Central memory CD8-positive, alpha-beta T cell (primary cell): ENCODE measurements at regions not wholly inside any gene's neighbourhood (a gene's known extent, or its start where the extent isn't known, plus 50 kb on each side); places are given as distances from the start of the nearest gene placed in this dataset.

ENCODE experiments used
- ATAC-seq: fragments of 150-1000 bp; cut with Tn5 transposase; replicated peaks from 2 replicates; pipeline ENCODE4 v1.10.0; 2022; ENCODE audit warnings: mild to moderate bottlenecking, moderate FRiP score, moderate number of reproducible peaks; ENCODE audit not compliant: poor library complexity, severe bottlenecking; ENCODE audit errors: extremely low read depth
- DNase-seq, 2 donors: peaks; one replicate each; pipeline ENCODE4 v3.0.0; 2021; ENCODE audit warnings: low spot score in 2 of 2
- H3K27ac Mint-ChIP-seq: one replicate; pipeline ENCODE4 v1.8.0; 2022; ENCODE audit warnings: low read depth, mild to moderate bottlenecking, moderate library complexity, mixed read lengths
- H3K27me3 Mint-ChIP-seq: one replicate; pipeline ENCODE4 v1.8.0; 2022; ENCODE audit warnings: mixed read lengths
- H3K36me3 Mint-ChIP-seq: one replicate; pipeline ENCODE4 v1.8.0; 2022; ENCODE audit warnings: mild to moderate bottlenecking, moderate library complexity, mixed read lengths; ENCODE audit not compliant: insufficient read depth
- H3K4me1 Mint-ChIP-seq: one replicate; pipeline ENCODE4 v1.8.0; 2022; ENCODE audit warnings: mixed read lengths
- H3K4me3 Mint-ChIP-seq: one replicate; pipeline ENCODE4 v1.8.0; 2022; ENCODE audit warnings: mild to moderate bottlenecking, moderate library complexity, mixed read lengths
- H3K9me3 Mint-ChIP-seq: one replicate; pipeline ENCODE4 v1.8.0; 2022; ENCODE audit warnings: mixed read lengths

- ATAC-seq (no peak), DNase-seq (no peak)
- H3K9me3 Mint-ChIP-seq: no peaks in the 10 kb centered on the region
- H3K4me3 Mint-ChIP-seq: no peak overlapping the region
- no peaks in the 10 kb centered on the region for H3K4me1 Mint-ChIP-seq
- no peaks in the 10 kb centered on the region for H3K36me3 Mint-ChIP-seq
- no peak overlapping the region for H3K27ac Mint-ChIP-seq
- H3K27me3 Mint-ChIP-seq: peaks cover 17% of the 10 kb centered on the region
Observed at GRCh38 chr3:182596676-182597410, 196.5 kb upstream of the ATP11B start.

GRCh38 chr3:182597621-182598041, 195.7 kb upstream of the ATP11B start:
- H3K27me3 Mint-ChIP-seq: peaks cover 17% of the 10 kb centered on the region
- H3K36me3 Mint-ChIP-seq: no peaks in the 10 kb centered on the region
- H3K4me1 Mint-ChIP-seq: no peaks in the 10 kb centered on the region
- DNase-seq (no peak), ATAC-seq (no peak)
- no peak overlapping the region for H3K27ac Mint-ChIP-seq
- no peak overlapping the region for H3K4me3 Mint-ChIP-seq
- no peaks in the 10 kb centered on the region for H3K9me3 Mint-ChIP-seq

DNA sequence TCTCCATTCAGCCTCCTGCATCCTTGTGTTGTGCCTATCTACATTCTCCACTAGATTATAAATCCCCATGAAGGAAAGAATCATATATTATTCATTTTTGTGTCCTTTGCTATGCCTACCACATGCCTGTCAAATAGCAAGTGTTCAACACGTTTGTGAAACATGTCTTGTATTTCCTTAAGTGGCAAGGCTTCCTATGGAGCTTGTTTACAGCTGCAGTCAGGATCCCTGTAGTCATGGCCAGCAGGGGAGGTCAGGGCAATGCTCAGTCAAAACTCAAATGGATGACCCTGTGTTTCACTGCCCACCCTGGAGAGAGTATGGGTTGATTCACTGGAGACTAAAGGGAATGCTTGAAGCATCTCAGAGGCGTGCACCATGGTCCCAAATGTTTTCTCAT, 191.7 kb upstream of the ATP11B start:
- Mint-ChIP-seq H3K4me3 (no peak overlapping the region), H3K27ac (no peak overlapping the region), H3K36me3 (no peaks in the 10 kb centered on the region), H3K27me3 (peaks cover 7% of the 10 kb centered on the region), H3K9me3 (no peaks in the 10 kb centered on the region), H3K4me1 (no peaks in the 10 kb centered on the region)
- DNase-seq (no peak), ATAC-seq (no peak)

GRCh38 chr3:182603501-182603900, 189.8 kb upstream of the ATP11B start:
- Mint-ChIP-seq H3K4me3 (no peak overlapping the region), H3K9me3 (no peaks in the 10 kb centered on the region), H3K4me1 (no peaks in the 10 kb centered on the region), H3K27ac (no peak overlapping the region), H3K36me3 (no peaks in the 10 kb centered on the region), H3K27me3 (peaks cover 7% of the 10 kb centered on the region)
- no peak for ATAC-seq
- DNase-seq: no peak

DNA sequence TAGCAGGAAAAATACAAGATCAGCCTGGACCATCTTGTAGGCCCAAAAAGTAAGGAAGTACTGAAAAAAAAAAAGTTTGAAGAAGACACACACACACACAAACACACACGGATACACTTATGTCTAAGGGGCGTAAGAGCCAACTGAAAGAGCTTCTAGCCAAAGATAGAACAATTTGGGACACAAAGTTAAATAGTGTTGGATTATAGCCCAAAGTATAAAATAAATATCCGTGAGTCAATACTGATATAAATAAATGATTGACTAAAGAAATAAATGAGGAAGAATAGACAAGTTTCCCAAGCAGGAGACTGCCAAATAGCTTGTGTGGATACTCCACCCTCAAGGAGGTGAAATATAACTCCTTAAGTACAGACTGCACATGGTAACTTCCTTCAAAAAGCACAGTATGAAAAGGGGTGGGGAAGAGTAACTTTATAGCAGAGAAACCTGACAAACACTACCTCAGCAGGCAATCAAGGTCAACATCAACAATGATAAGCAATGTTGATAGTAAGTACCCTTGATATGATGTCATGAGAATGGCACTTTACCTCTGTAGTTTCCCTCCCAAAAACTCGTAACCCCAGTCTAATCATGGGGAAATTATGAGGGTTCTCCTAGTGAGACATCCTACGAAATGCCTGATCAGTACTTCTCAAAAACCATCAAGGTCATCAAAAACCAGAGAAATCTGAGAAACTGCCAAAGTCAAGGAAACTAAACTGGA, 187.3 kb upstream of the ATP11B start:
- ATAC-seq: no peak
- Mint-ChIP-seq H3K4me3 (no peak overlapping the region), H3K4me1 (no peaks in the 10 kb centered on the region), H3K36me3 (no peaks in the 10 kb centered on the region), H3K27ac (no peak overlapping the region), H3K27me3 (no peaks in the 10 kb centered on the region), H3K9me3 (no peaks in the 10 kb centered on the region)
- DNase-seq: no peak

- Mint-ChIP-seq H3K27me3 (no peaks in the 10 kb centered on the region), H3K9me3 (no peaks in the 10 kb centered on the region), H3K4me1 (no peaks in the 10 kb centered on the region)
Observed at GRCh38 chr3:182606905-182607504, 186.3 kb upstream of the ATP11B start.

GRCh38 chr3:182608832-182609231, 184.5 kb upstream of the ATP11B start:
- H3K27ac Mint-ChIP-seq: no peak overlapping the region
- ATAC-seq: no peak
- no peaks in the 10 kb centered on the region for H3K4me1 Mint-ChIP-seq
- H3K9me3 Mint-ChIP-seq: no peaks in the 10 kb centered on the region
- no peaks in the 10 kb centered on the region for H3K36me3 Mint-ChIP-seq
- H3K27me3 Mint-ChIP-seq: peaks cover 8% of the 10 kb centered on the region
- H3K4me3 Mint-ChIP-seq: no peak overlapping the region
- no peak for DNase-seq

More at GRCh38 chr3:182606905-182607504, 186.3 kb upstream of the ATP11B start:
- no peak overlapping the region for H3K4me3 Mint-ChIP-seq
- DNase-seq: no peak
- ATAC-seq: no peak
- no peak overlapping the region for H3K27ac Mint-ChIP-seq
- no peaks in the 10 kb centered on the region for H3K36me3 Mint-ChIP-seq

DNA sequence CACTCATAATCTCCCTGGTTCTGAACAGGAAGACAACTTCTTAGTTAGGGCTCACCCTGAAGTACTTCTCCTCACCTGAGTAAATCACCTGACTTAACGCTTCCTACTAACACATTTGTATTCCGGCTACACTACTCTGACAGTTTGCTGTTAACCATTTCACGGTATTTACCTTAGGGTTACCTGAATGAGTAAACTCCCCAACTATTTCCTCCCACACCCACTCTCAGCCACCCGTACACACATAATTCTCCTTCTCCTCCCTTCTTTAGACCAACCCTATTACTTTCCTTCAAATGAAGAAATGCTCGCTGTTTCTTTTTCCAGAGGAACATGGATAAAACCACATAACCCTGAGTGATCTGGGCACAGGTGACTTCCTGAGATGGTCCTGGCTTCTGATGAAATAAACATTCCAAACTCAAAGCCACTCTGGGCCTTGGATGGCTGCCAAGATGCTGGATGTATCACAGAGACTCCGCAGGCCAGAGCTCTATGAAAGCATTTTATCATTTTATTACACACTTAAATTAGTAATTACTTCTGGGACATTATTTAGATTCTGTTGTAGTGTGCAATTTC, 183.6 kb upstream of the ATP11B start:
- DNase-seq (no peak), ATAC-seq (no peak)
- Mint-ChIP-seq H3K27me3 (peaks cover 14% of the 10 kb centered on the region), H3K27ac (no peak overlapping the region), H3K4me1 (no peaks in the 10 kb centered on the region), H3K4me3 (no peak overlapping the region), H3K9me3 (no peaks in the 10 kb centered on the region), H3K36me3 (no peaks in the 10 kb centered on the region)

DNA sequence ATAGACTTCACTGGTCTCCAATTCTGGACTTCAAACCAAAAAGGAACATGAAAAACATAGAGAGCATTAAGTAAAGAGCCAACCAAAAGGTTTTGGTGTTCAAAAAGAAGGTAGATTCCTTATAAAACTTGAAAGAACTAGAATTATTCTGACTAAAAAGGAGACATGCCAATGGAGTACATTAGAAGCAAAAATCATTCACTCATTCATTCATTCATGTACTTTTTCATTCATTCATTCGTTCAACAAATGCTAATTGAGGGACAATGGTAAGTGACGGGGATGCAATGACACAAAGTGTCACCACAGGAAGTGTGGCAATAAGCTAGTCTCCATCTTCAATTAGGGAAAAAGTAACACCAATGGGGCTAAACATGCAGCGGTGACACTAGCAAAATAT, 181.0 kb upstream of the ATP11B start:
- Mint-ChIP-seq H3K27me3 (peaks cover 32% of the 10 kb centered on the region), H3K4me1 (no peaks in the 10 kb centered on the region), H3K27ac (no peak overlapping the region), H3K36me3 (no peaks in the 10 kb centered on the region), H3K4me3 (no peak overlapping the region), H3K9me3 (no peaks in the 10 kb centered on the region)
- ATAC-seq (no peak), DNase-seq (no peak)

- H3K27me3 Mint-ChIP-seq: peaks cover 44% of the 10 kb centered on the region
- no peaks in the 10 kb centered on the region for H3K4me1 Mint-ChIP-seq
- H3K4me3 Mint-ChIP-seq: no peak overlapping the region
- no peak for ATAC-seq
- no peaks in the 10 kb centered on the region for H3K9me3 Mint-ChIP-seq
- no peaks in the 10 kb centered on the region for H3K36me3 Mint-ChIP-seq
- H3K27ac Mint-ChIP-seq: no peak overlapping the region
- no peak for DNase-seq
Observed at GRCh38 chr3:182617500-182617899, 175.8 kb upstream of the ATP11B start.

DNA sequence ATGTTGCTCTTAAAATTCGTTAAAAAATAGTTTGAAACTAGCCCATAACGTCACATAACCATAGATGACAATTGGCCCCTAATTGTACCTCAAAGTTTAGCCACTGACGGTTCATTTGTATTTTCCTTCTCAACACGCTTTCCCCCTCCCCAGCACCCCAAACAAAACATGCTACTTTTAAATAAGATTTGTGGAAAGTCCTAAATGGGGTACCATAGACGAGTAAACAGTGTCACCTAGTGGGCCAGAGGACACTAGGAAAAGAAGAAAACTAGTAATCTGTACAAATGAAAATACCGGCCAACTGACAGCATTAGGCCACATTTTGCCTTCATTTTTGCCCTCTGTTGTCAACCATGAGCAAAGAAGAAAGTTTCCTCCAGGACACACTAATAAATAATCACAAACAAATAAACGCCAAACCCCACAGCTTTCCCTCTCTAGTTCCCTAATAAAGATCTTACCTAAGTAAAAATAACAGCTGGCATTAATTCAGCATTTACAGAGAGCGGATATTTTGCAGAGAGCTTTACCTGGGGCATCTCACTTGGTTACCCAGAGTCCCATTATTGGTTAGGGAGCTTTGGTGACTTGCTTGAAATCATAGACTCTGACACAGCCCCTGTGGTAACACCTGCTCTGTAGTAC, 175.1 kb upstream of the ATP11B start:
- Mint-ChIP-seq H3K27ac (no peak overlapping the region), H3K9me3 (no peaks in the 10 kb centered on the region), H3K36me3 (no peaks in the 10 kb centered on the region), H3K4me1 (no peaks in the 10 kb centered on the region), H3K4me3 (no peak overlapping the region), H3K27me3 (peaks cover 43% of the 10 kb centered on the region)
- DNase-seq (no peak), ATAC-seq (no peak)

DNA sequence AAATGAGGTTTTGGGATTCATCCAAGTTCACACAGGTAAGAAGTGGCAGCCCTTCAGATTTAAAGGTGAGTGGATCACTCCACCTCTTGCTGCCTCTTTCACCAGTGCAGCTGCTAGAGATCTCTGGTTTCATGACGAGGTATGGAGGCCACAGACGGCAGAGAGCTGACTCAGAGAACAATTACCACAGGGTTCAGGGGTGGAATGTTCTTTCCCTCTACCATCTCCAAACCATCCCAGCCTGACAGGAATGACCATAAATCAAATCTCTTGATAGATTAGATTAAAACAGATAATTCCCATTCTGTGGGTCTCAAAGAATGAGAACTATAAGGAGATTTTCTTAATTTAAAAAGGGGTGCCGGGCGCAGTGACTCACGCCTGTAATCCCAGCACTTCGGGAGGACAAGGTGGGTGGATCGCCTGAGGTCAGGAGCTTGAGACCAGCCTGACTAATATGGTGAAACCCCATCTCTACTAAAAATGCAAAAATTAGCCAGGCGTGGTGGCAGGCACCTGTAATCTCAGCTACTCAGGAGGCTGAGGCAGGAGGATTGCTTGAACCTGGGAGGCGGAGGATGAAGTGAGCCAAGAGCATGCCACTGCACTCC, 174.2 kb upstream of the ATP11B start:
- DNase-seq (no peak), ATAC-seq (no peak)
- H3K27ac Mint-ChIP-seq: no peak overlapping the region
- no peaks in the 10 kb centered on the region for H3K9me3 Mint-ChIP-seq
- no peak overlapping the region for H3K4me3 Mint-ChIP-seq
- H3K27me3 Mint-ChIP-seq: peaks cover 34% of the 10 kb centered on the region
- no peaks in the 10 kb centered on the region for H3K36me3 Mint-ChIP-seq
- H3K4me1 Mint-ChIP-seq: no peaks in the 10 kb centered on the region
